Stimulated activated CD4-positive, alpha-beta T cell treated with anti-CD3 and anti-CD28 coated beads, Interleukin-1b, Interleukin-23, amount 100 ng/mL, for 48 hours (primary cell): ENCODE measurements at regions not wholly inside any gene's neighbourhood (a gene's known extent, or its start where the extent isn't known, plus 50 kb on each side); places are given as distances from the start of the nearest gene placed in this dataset.
"Not testable (repeated sequence)": the region's sequence is repeated elsewhere in the genome, so short reads cannot be mapped to it uniquely, and the experiment has no call there.

Source experiments
- DNase-seq: peaks from one replicate; pipeline ENCODE4 v3.0.0-alpha.2; 2020

- DNase-seq = no peak
Measured at GRCh38 chr20:29687438-29687837, 1570.0 kb upstream of the DEFB115 start.

- peak; percentile 54 for DNase-seq
Measured at GRCh38 chr20:29689411-29690225, 1567.8 kb upstream of the DEFB115 start.

GRCh38 chr20:29690274-29690673 lies 1567.2 kb upstream of the DEFB115 start:
- no peak for DNase-seq

- DNase-seq = no peak
Measured at GRCh38 chr20:29740601-29740950, 1516.9 kb upstream of the DEFB115 start.

- DNase-seq = no peak
Measured at GRCh38 chr20:29740951-29741593, 1516.4 kb upstream of the DEFB115 start.

- DNase-seq = no peak
Measured at GRCh38 chr20:29741594-29741893, 1515.9 kb upstream of the DEFB115 start.

GRCh38 chr20:29741894-29742698 lies 1515.4 kb upstream of the DEFB115 start:
- DNase-seq = no peak

- DNase-seq = no peak
Measured at GRCh38 chr20:29742699-29743100, 1514.8 kb upstream of the DEFB115 start.

GRCh38 chr20:29743101-29743931 lies 1514.1 kb upstream of the DEFB115 start:
- no peak for DNase-seq

- no peak for DNase-seq
Measured at GRCh38 chr20:29744071-29744470, 1513.4 kb upstream of the DEFB115 start.

- DNase-seq = not testable (repeated sequence)
Measured at GRCh38 chr20:29745534-29746245, 1511.8 kb upstream of the DEFB115 start.

GRCh38 chr20:29750268-29750899 lies 1507.1 kb upstream of the DEFB115 start:
- DNase-seq = no peak

- DNase-seq = peak; percentile 57
Measured at GRCh38 chr20:29752644-29753425, 1504.6 kb upstream of the DEFB115 start.

- DNase-seq = peak; percentile 44
Measured at GRCh38 chr20:29753426-29753746, 1504.1 kb upstream of the DEFB115 start.

- DNase-seq = not testable (repeated sequence)
Measured at GRCh38 chr20:29753879-29754278, 1503.6 kb upstream of the DEFB115 start.

GRCh38 chr20:29755854-29756498 lies 1501.5 kb upstream of the DEFB115 start:
- DNase-seq = not testable (repeated sequence)

- no peak for DNase-seq
Measured at GRCh38 chr20:29756664-29757063, 1500.8 kb upstream of the DEFB115 start.

GRCh38 chr20:29761621-29762385 lies 1495.7 kb upstream of the DEFB115 start:
- not testable (repeated sequence) for DNase-seq

GRCh38 chr20:29762620-29763019 lies 1494.8 kb upstream of the DEFB115 start:
- DNase-seq = no peak
